Mononuclear cell (primary cell): ENCODE measurements at regions not wholly inside any gene's neighbourhood (a gene's known extent, or its start where the extent isn't known, plus 50 kb on each side); places are given as distances from the start of the nearest gene placed in this dataset.

ENCODE experiments used
- H3K27me3 ChIP-seq: 2 replicates; pipeline ENCODE4 v1.6.0; 2011; ENCODE audit warnings: low read length, control low read depth; ENCODE audit not compliant: insufficient read depth
- H3K4me1 ChIP-seq: 2 replicates; pipeline ENCODE4 v1.5.1; 2011; ENCODE audit warnings: mild to moderate bottlenecking, low read length, control low read depth; ENCODE audit not compliant: insufficient read depth
- H3K4me3 ChIP-seq: 2 replicates; pipeline ENCODE4 v1.5.1; 2011; ENCODE audit warnings: mild to moderate bottlenecking, low read length, moderate library complexity
- H3K9me3 ChIP-seq: 2 replicates; pipeline ENCODE4 v1.5.1; 2011; ENCODE audit warnings: low read depth, mild to moderate bottlenecking, control low read depth, low read length

DNA sequence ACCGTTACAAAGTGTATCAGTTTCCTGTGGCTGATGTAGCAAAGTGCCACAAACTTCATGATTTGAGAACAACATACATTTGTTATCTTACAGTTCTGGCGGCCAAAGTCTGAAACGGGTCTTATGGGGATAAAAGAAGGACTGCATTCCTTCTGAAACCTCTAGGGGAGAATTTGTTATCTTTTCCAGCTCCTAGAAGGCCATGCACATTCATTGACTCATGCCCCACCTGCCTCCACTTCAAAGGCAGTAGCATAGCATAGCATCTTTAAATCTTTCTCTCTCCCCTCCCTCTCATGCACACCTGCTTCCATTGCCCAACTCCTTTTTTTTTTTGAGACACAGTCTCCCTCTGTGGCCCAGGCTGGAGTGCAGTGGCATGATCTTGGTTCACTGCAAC is 190.7 kb upstream of the DYNLRB2 start:
- no peaks in the 10 kb centered on the region for H3K27me3 ChIP-seq
- H3K4me3 ChIP-seq = no peak overlapping the region
- no peaks in the 10 kb centered on the region for H3K4me1 ChIP-seq
- no peaks in the 10 kb centered on the region for H3K9me3 ChIP-seq

DNA sequence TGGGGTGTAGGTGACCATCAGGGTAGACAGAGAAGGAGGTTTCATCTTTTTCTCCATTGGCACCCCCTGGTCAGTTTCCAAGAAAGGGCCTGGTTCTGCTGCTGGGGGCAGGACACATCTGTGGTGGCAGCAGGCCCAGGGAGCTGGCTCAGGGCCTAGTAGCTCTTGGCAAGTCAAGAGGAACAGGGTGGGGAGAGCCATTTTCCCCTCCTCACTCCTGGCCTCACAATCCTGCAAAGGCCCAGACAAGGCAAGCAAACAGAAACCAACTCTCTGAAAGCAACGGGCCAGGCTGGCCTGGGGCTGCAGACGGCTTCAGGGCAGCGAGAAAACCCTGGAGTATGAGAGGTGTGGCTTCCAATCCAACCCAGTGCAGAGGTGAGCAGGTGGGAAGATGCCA is 192.9 kb upstream of the DYNLRB2 start:
- no peaks in the 10 kb centered on the region for H3K9me3 ChIP-seq
- no peaks in the 10 kb centered on the region for H3K4me1 ChIP-seq
- no peak overlapping the region for H3K4me3 ChIP-seq
- H3K27me3 ChIP-seq = no peaks in the 10 kb centered on the region

DNA sequence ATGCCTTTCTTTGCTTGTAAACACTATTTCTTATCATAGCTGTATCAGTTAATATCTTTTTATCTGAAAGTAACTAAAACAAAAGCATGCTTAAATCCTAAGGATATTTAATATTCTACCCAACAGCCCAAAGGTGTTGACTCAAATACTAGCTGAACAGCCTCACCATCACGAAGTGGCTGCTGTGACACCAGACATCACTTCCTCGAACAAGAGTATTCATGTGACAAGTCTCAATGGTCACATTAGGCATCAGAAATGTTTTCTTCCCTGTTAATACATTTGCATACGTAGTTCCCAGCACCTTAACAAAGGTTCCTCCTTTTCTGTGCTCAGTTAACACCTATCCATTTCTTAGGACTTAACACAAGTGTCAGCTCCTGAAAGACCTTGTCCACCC is 193.8 kb upstream of the DYNLRB2 start:
- H3K4me3 ChIP-seq = no peak overlapping the region
- H3K27me3 ChIP-seq = no peaks in the 10 kb centered on the region
- no peaks in the 10 kb centered on the region for H3K9me3 ChIP-seq
- no peaks in the 10 kb centered on the region for H3K4me1 ChIP-seq

DNA sequence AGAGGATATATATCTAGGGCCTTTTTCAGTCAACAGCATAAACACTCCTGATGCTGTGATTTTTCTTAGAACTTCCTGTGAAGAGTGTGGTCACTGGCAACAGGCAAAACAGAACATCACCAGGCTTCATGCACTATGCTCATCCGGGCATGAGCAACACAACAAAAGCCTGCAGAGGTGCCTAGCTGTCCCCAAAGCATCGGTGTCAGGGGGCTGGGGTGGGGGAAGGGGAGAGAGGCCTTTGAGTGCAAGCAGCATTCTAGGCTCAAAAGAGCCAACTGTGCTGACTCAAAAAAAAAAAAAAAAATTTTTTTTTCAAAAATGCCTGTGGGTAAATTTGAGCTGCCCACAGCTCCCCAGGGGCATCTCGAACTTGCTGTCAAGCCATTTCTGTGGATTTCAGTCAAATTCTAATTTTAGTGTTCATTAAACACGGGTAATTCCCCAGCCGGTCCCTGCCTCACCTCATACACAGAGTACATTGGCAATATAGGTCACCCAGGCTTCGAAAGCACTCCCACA is 194.6 kb upstream of the DYNLRB2 start:
- H3K9me3 ChIP-seq = no peaks in the 10 kb centered on the region
- H3K27me3 ChIP-seq = no peaks in the 10 kb centered on the region
- H3K4me1 ChIP-seq = no peaks in the 10 kb centered on the region
- H3K4me3 ChIP-seq = no peak overlapping the region

DNA sequence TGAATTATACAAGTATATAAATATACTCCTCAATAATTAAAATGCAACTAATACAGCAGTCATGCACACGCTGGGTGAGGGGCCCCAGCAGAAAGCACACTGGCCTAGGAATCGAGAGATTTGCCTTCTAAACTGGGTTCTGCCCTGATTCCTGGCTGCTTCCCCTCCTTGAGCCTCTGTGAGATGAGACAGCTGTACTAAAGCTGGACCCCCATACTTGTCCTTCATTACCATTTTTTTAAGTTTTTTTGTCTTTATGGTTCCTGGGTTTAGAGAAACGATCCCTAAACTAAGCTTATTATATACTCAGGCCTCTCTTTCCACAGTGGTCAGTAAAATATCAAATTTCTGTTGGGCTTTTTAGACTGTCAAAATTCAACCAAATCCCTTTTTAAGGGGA is 195.1 kb upstream of the DYNLRB2 start:
- no peak overlapping the region for H3K4me3 ChIP-seq
- H3K27me3 ChIP-seq = no peaks in the 10 kb centered on the region
- H3K4me1 ChIP-seq = no peaks in the 10 kb centered on the region
- no peaks in the 10 kb centered on the region for H3K9me3 ChIP-seq

DNA sequence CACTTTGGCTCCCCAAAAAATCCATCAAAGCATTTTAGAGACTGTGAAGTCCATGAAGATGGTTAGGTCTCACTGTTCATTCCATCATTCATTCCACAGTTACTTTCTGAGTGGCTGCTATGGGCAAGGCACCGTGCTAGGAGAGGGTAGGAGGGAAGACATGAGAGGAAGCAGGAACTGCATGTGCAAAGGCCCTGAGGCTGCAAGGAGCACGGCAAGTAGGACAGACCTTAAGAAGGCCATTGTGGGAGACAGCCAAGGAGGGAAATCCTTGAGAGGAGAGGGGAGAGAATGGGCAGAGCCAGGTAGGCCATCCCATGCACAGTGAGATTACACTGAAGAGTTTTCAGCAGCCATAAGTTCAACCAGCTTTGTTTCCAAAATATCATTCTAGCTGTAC is 196.2 kb upstream of the DYNLRB2 start:
- no peaks in the 10 kb centered on the region for H3K9me3 ChIP-seq
- H3K4me1 ChIP-seq = no peaks in the 10 kb centered on the region
- no peaks in the 10 kb centered on the region for H3K27me3 ChIP-seq
- no peak overlapping the region for H3K4me3 ChIP-seq

DNA sequence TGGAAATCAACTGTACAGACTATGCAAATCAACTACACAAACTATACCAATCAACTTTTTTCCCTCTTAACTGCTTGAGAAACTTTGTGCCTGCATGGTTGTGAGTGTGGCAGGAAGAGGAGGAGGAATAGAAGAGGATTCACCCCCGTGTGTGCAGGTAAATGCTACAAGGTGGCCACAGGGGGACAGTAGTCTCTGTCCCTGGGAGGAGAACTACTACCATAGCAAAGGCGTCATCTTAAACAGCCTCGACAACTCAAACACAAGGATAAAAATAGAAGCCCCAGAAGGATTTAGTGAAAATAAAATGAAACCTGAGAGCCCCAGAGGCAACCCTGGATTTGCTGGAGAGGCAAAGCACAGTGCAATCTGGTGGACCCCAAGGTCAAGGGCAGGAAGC is 199.5 kb upstream of the DYNLRB2 start:
- Histone ChIP-seq H3K27me3 (no peaks in the 10 kb centered on the region), H3K4me1 (no peaks in the 10 kb centered on the region), H3K4me3 (no peak overlapping the region), H3K9me3 (no peaks in the 10 kb centered on the region)

DNA sequence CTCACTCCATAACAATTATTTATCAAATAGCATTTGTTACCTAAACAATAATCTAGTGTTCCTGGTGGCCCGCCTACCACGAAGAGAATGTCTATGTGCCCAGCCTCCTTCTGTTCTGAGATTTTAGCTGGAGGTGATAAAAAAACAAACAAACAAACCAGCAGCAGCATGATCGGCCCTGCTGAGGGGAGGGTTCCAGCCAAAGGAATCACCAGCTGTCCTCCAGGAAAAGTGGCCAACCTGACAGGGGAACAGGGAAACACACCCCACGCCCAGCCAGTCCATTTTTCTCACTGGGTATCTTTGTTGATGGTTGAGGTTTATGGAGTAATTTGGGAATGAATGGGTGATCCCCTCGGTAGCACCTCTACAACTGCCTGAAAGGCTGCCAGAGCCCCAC is 203.0 kb upstream of the DYNLRB2 start:
- Histone ChIP-seq H3K4me1 (no peaks in the 10 kb centered on the region), H3K4me3 (no peak overlapping the region), H3K9me3 (no peaks in the 10 kb centered on the region), H3K27me3 (no peaks in the 10 kb centered on the region)

DNA sequence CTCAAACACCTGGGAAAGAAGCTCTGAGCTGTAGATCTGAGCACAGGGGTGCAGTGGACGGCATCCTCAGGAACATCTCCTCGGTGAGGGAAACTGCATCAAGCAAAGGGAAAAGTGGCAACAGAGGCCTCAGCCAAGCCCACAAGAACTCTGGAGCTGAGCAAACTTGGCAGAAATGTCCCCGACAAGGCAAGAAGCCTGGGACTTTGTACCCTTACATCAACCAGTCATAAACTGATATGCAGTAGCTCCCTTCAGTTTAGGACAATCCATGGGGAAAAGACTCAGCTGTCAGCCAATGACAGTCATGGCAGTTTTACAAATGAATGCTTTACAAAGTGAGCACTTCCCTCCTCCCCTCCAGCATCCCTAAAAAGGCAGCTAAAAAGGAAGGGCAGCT is 210.0 kb upstream of the DYNLRB2 start:
- Histone ChIP-seq H3K4me1 (no peaks in the 10 kb centered on the region), H3K27me3 (no peaks in the 10 kb centered on the region), H3K4me3 (no peak overlapping the region), H3K9me3 (no peaks in the 10 kb centered on the region)

DNA sequence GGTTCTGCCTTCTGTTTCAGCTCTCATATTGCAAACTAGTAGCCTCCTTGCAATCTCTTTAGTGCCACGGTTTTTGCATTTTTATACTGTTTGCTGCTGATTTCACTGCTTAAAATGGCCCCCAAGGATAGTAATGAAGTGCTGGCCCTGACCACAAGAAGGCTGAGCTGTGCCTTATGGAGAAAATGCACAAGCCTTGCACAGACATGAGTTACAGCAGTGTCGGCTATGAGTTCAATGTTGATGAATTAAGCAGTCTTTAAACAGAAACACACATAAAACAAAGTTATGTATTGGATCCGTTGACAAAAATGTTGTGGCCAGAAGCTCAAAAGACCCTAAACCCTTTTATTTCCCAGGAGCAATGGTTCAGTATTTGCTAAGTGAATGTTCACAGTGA is 210.6 kb upstream of the DYNLRB2 start:
- no peak overlapping the region for H3K4me3 ChIP-seq
- no peaks in the 10 kb centered on the region for H3K27me3 ChIP-seq
- H3K9me3 ChIP-seq = no peaks in the 10 kb centered on the region
- no peaks in the 10 kb centered on the region for H3K4me1 ChIP-seq

DNA sequence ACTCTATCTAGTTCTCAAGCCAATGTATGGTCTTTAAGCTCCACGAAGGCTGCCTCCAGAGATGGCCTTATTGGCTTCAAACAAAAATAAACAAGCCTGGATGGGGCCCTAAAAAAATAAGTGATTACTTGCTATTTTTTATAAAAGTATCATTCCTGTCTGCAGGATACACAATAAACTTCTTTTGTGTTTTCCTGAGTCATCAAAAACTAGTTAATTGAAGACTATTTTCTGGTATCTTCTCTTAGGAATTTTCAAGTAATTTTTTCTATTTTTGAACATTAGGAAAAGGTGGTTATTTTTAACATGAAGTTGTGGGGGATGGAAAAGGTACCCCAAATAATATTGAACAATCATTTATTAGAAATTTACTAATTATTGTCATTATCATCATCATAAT is 213.1 kb upstream of the DYNLRB2 start:
- H3K27me3 ChIP-seq = no peaks in the 10 kb centered on the region
- H3K4me3 ChIP-seq = no peak overlapping the region

DNA sequence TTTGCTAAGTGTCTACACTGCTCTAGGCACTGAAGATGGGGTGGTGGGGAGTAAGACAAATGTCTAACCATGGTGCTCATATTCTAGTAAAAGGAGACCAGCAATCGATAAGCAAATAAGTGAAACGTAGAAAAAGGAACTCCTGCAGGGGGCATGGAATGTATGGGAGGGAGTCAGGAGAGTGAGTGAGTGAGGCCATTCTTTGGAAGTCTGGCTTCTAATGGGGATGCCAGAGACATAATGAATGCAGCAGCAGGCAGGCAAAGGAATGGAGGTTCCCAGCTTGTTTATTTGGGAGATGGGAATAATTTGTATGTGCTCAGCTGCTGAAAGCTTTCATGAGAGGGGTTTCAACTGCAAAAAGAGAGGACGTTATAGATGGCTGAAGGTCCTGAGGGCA is 216.4 kb upstream of the DYNLRB2 start:
- Histone ChIP-seq H3K4me3 (no peak overlapping the region), H3K27me3 (peaks cover 3% of the 10 kb centered on the region), H3K9me3 (no peaks in the 10 kb centered on the region), H3K4me1 (no peaks in the 10 kb centered on the region)

More for the DNA sequence above, 213.1 kb upstream of the DYNLRB2 start:
- no peaks in the 10 kb centered on the region for H3K4me1 ChIP-seq
- H3K9me3 ChIP-seq = no peaks in the 10 kb centered on the region

DNA sequence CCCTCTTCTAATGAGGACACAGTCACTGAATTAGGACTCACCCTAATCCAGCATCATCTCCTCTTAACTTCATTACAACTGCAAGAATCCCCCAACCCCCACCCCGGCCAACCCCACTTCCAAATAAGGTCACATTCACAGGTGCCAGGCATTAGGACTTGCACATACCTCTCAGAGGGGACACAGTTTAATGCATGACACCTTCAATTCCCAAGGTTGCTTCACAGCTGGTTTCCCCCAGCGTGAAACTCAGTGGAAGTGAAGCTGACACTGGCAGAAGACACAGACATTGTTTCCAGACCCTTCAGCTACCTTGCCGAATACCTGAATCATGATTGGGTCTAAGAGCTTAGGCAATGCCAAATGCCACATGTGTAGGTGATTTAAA is 217.0 kb upstream of the DYNLRB2 start:
- no peaks in the 10 kb centered on the region for H3K4me1 ChIP-seq
- no peaks in the 10 kb centered on the region for H3K9me3 ChIP-seq
- H3K4me3 ChIP-seq = no peak overlapping the region
- H3K27me3 ChIP-seq = peaks cover 3% of the 10 kb centered on the region

DNA sequence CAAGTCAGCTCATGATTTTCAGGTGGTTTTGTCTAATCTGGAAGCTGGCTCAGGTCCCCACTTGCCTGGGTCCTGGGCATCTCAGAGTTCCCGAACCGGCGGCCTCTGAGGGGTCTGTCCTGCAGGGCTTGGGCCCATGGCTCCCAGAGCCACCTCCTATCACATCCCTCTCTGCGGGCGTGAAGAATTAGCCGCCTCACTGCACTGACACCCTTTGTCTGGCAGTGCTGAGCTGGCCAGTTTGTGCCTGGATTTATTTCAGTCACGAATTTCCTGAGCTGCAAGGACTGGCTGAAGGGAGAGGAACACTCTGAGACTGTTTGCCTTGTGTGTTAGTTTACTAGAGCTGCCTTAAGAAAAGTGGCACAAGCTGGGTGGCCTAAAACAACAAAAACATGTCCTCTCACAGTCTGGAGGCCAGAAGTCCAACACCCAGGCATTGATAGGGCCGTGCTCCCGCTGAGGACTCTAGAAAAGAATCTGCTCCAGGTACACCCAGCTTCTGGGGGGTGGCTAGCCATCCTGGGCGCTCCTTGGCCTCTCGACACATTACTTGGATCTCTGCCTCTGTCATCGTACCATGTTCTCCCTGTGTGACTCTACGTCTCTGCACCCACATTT is 217.5 kb upstream of the DYNLRB2 start:
- peaks cover 3% of the 10 kb centered on the region for H3K27me3 ChIP-seq

DNA sequence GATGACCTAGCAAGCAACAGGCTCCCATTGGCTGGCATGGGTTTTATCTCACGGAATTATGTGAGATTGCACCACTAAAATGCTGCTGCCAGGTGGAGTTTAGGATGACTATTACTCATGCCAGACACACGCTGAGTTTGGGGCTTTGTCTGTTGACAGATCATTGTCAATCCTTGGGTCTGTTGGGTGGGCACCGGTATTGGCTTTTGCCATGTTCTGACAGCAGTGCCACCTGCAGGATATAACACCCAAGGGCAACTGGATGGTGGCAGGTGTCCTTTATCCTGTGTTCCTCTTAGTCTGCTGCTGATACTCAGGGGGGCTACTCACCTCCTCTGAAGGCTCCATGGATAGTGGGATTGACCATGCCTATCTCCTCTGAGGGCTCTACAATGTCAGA is 221.6 kb upstream of the DYNLRB2 start:
- H3K4me1 ChIP-seq = no peaks in the 10 kb centered on the region
- H3K4me3 ChIP-seq = no peak overlapping the region
- no peaks in the 10 kb centered on the region for H3K9me3 ChIP-seq
- H3K27me3 ChIP-seq = peaks cover 3% of the 10 kb centered on the region

More for the DNA sequence above, 217.5 kb upstream of the DYNLRB2 start:
- H3K4me1 ChIP-seq = no peaks in the 10 kb centered on the region
- no peaks in the 10 kb centered on the region for H3K9me3 ChIP-seq
- H3K4me3 ChIP-seq = no peak overlapping the region

DNA sequence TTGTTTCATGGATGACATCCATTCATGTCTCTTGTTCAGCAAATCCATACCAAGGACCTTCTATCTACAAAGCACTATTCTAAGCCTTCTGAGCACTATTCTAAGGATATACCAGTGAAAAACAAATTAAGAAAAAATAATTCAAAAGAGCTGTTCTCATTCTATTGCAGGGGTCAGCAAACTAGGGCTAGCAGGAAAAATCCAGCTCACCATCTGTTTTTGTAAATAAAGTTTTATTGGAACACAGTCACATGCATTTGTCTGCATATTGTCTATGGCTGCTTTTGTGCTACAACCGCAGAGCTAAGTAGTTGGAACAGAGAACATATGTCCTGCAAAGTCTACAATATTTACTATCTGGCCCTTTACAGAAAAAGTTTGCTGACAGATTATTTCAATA is 222.7 kb upstream of the DYNLRB2 start:
- no peak overlapping the region for H3K4me3 ChIP-seq
- H3K27me3 ChIP-seq = peaks cover 3% of the 10 kb centered on the region
- no peaks in the 10 kb centered on the region for H3K4me1 ChIP-seq
- H3K9me3 ChIP-seq = no peaks in the 10 kb centered on the region
